GM19372 (cell line): ENCODE measurements at regions not wholly inside any gene's neighbourhood (a gene's known extent, or its start where the extent isn't known, plus 50 kb on each side); places are given as distances from the start of the nearest gene placed in this dataset.
"Not testable (repeated sequence)": the region's sequence is repeated elsewhere in the genome, so short reads cannot be mapped to it uniquely, and the experiment has no call there.

Experiments
- ATAC-seq: cut with Tn5 transposase; IDR thresholded peaks from one replicate; pipeline ENCODE4 v1.9.1; 2021; ENCODE audit warnings: mild to moderate bottlenecking, low read depth, moderate library complexity; ENCODE audit not compliant: unreplicated experiment

GRCh38 chr10:81532403-81532802 lies 342.6 kb upstream of the NRG3 start:
- ATAC-seq = no peak

- ATAC-seq = no peak
These were observed 340.0 kb upstream of the NRG3 start for GRCh38 chr10:81534991-81535390.

- ATAC-seq = no peak
These were observed 333.5 kb upstream of the NRG3 start for GRCh38 chr10:81541517-81541916.

- no peak for ATAC-seq
These were observed 328.8 kb upstream of the NRG3 start for GRCh38 chr10:81546243-81546642.

- ATAC-seq = no peak
These were observed 326.8 kb upstream of the NRG3 start for GRCh38 chr10:81548160-81548559.

- ATAC-seq = no peak
These were observed 310.9 kb upstream of the NRG3 start for GRCh38 chr10:81564143-81564542.

GRCh38 chr10:81569488-81569887 lies 305.5 kb upstream of the NRG3 start:
- no peak for ATAC-seq

- ATAC-seq = no peak
These were observed 304.6 kb upstream of the NRG3 start for GRCh38 chr10:81570349-81570748.

- no peak for ATAC-seq
These were observed 303.9 kb upstream of the NRG3 start for GRCh38 chr10:81570878-81571794.

- ATAC-seq = no peak
These were observed 300.0 kb upstream of the NRG3 start for GRCh38 chr10:81575036-81575435.

GRCh38 chr10:81576336-81576735 lies 298.7 kb upstream of the NRG3 start:
- no peak for ATAC-seq

GRCh38 chr10:81594991-81595390 lies 280.0 kb upstream of the NRG3 start:
- ATAC-seq = no peak

GRCh38 chr10:81600185-81600584 lies 274.8 kb upstream of the NRG3 start:
- no peak for ATAC-seq

- ATAC-seq = no peak
These were observed 271.8 kb upstream of the NRG3 start for GRCh38 chr10:81603106-81603620.

- ATAC-seq = not testable (repeated sequence)
These were observed 230.5 kb upstream of the NRG3 start for GRCh38 chr10:81644485-81644884.

GRCh38 chr10:81655986-81656385 lies 219.0 kb upstream of the NRG3 start:
- ATAC-seq = no peak

GRCh38 chr10:81662837-81663236 lies 212.2 kb upstream of the NRG3 start:
- ATAC-seq = no peak

- ATAC-seq = not testable (repeated sequence)
These were observed 210.2 kb upstream of the NRG3 start for GRCh38 chr10:81664800-81665199.

- no peak for ATAC-seq
These were observed 200.1 kb upstream of the NRG3 start for GRCh38 chr10:81674941-81675340.

GRCh38 chr10:81679291-81679690 lies 195.7 kb upstream of the NRG3 start:
- ATAC-seq = no peak

GRCh38 chr10:81680359-81680758 lies 194.6 kb upstream of the NRG3 start:
- no peak for ATAC-seq

- no peak for ATAC-seq
These were observed 186.5 kb upstream of the NRG3 start for GRCh38 chr10:81688459-81688858.
